CMK (cell line): ENCODE measurements at regions not wholly inside any gene's neighbourhood (a gene's known extent, or its start where the extent isn't known, plus 50 kb on each side); places are given as distances from the start of the nearest gene placed in this dataset.
"Not testable (repeated sequence)": the region's sequence is repeated elsewhere in the genome, so short reads cannot be mapped to it uniquely, and the experiment has no call there.

ENCODE experiments used
- DNase-seq: peaks from one replicate; pipeline ENCODE4 v3.0.0-alpha.2; 2010; ENCODE audit warnings: low read depth

DNA sequence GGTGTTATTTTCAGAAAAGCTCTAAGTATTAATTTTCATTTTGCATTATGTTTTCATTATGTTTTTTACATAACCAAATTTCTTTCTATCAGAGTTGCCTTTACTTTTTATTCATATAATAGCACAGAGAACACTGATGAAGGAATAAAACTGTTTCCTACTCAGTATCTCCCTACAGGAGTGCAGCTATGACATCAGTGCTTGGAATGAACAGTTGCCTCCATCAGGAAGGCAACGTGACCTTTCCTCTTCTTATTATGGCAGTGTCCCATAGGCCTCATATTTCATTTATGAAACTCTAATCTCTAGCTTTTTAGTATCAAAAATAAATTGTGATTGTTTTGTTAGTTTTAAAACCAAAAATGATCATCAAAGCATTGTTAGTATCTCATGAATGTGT, 712.8 kb downstream of the CD109 start:
- no peak for DNase-seq

DNA sequence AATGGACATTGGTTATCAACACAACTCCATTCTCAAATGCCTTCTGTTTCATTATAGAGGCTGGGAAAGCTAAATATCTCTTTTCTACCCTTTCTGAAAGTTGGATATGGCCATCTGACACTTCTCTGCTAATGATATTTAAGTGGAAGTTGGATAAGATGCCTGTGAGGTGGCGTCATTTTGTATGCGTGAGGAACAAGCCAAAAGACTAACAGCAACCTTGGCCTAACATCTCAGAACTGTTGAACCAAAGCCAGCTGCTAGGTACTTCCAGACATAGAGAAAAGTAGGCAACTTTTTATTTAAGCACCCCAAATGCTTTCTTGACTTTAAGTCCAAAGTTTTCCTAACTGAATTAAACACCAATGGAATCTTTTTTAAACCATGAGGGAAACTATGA, 708.4 kb downstream of the CD109 start:
- no peak for DNase-seq

DNA sequence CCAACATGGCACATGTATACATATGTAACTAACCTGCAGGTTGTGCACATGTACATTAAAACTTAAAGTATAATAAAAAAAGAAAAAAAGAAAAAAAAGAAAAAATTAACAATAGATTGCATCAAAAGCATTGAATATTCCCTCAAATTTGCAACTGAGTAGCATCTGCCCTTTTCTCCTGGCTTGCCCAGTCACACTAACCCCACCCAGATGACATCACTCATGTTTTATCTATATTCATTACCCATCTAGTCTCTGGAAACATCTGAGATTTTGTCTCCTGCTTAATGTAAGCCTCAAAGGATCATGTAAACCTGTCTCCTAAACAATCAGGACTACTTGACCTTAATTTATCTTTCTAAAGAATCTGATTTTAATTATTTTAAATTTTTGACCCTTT, 706.8 kb downstream of the CD109 start:
- DNase-seq: no peak

DNA sequence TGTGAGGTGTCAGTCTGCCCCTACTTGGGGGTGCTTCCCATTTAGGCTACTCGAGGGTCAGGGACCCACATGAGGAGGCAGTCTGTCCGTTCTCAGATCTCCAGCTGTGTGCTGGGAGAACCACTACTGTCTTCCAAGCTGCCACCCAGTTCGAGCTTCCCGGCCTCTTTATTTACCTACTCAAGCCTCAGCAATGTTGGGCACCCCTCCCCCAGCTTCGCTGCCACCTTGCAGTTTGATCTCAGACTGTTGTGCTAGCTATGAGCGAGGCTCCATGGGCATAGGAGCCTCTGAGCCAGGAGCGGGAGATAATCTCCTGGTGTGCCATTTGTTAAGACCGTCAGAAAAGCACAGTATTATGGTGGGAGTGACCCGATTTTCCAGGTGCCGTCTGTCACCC, 682.4 kb downstream of the CD109 start:
- not testable (repeated sequence) for DNase-seq

DNA sequence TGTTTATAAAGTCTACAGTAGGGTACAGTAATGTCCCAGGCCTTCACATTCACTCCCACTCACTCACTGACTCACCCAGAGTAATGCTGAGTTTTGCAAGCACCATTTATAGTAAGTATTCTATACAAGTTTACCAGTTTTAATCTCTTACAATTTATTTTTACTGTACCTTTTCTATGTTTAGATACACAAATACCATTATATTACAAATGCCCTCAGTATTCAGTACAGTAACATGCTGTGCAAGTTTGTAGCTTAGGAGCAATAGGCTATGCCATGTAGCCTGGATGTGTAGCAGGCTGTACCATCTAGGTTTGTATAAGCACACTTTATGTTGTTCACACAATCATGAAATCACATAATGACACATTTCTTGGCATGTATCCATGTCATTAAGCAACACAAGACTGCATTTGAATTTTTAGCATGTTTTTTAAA, 673.6 kb downstream of the CD109 start:
- no peak for DNase-seq

DNA sequence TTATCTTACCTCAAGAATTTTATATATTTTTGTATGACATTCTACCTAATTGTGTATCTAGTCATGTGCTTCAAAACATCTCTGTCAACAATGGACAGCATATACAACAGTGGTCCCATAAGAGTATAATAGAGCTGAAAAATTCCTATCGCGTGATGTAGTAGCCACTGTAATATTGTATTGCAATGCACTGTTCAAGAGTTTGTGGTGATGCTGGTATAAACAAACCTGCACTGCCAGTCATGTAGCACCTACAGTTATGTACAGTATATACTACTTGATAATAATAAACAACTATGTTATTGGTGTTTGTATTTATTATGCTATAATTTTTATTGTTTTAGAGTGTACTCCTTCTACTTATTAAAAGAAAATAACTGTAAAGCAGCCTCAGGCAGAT, 672.7 kb downstream of the CD109 start:
- DNase-seq: no peak

DNA sequence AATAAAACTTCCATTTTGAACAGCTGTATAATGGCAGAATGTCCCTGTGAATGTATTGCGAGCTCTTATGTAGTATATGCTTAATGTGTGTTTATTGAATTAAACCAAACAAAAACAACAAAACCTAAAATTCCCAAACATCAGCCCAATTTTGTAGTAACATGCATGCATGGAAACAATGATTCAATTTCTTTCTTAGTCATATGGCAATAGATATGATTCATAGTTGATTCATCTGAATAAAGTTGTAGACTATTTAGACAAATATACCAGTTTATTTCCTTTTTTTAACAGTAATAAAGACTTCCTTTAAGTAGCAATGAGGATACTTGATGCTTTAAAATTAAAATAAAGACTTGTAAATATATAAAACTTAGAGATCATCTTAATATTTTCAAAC, 670.6 kb downstream of the CD109 start:
- no peak for DNase-seq

DNA sequence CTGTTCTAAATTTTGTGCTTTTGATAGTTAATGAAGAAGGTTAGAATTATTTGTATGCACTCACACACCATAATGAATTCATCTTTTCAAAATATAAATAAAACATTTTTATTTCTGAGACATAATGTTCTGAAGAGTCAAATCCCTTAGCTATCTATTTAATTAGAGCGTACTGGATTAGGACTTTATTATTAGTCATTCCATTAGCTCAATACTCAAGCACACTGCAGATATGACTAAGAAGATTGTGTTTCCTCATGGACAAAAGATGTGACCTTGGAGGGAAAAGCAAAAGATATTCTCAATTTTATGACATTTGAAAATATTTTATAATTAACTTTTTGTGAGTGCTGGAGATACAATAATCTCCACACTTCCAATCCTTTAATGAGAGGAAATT, 666.4 kb downstream of the CD109 start:
- DNase-seq: no peak

DNA sequence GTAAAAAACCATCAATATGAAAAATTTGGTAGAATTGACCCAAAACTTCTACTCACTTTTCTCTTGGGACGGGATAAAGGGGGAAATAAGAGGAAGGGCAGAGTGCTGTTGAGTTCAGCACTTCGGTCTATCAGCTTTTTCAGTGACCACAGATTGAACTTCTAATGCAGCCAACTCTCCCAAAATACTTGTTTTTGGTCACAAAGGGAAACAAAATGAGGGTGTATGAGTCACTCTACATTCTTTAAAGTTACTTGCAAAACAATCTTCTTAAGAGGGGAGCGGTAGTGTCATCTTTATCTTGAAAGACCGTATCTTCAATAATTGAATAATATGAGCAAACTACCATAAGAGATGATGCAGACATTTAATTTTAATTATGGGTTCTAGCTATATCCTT, 661.3 kb downstream of the CD109 start:
- no peak for DNase-seq

DNA sequence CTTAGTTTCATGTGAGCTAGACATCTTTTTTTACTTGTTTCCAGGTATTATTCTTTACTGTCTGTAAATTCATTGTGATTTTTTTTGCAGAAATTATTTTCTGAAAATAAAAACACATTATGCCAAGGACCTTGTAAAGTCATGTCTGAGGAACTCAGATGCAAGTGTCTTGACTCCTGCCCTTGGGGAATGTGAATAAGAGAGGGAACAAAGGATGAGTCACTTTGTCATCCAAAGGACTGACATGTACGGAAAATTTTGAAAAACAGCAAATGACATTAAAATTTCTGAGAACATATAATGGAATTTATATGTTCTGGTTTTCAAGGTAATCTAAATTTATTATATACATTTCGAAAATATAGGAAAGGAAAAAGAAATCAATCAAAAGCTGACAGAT, 660.4 kb downstream of the CD109 start:
- no peak for DNase-seq

DNA sequence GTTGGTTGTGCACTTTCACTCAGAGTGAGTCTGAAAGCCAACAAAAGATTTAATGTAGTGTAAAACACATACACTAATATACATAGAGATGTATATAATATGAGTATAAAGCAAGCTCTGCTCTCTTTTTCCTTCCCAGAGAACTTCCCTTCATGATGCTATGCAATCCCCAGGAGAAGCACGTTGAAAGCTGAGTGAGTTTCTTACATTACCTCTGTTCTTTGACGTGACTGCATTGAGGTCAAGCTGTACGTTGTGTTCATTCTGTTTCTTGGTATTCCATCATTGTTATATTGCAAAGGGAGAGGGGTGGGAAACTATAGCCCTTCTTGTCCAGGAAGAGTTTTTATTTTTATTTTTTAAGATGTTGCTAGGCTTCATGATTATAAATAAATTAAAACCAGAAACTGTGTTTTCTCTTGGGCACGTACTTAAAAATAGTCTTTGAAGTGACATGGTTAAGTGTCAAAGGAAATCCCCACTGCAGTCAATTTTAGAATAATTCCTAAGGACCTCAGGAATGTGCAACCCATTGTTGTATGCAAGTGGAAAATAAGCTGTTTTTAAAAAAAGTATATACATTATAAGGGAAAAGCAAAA, 651.0 kb downstream of the CD109 start:
- no peak for DNase-seq

DNA sequence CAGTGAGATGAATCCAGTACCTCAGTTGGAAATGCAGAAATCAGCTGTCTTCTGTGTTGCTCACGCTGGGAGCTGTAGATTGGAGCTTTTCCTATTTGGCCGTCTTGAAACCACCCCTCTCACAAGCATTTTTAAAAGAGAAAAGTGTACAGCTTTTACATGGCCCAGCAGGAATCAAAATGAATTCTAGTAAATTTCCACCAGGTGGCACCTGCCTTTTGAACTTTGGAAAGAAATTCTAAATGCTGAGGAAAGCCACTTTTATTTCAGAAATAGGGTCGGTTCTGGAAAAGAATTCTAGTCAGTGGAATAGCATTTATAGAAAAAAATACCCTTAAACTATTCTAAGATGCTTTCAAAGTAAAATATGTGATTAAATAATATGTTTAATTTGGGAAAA, 647.8 kb downstream of the CD109 start:
- no peak for DNase-seq

DNA sequence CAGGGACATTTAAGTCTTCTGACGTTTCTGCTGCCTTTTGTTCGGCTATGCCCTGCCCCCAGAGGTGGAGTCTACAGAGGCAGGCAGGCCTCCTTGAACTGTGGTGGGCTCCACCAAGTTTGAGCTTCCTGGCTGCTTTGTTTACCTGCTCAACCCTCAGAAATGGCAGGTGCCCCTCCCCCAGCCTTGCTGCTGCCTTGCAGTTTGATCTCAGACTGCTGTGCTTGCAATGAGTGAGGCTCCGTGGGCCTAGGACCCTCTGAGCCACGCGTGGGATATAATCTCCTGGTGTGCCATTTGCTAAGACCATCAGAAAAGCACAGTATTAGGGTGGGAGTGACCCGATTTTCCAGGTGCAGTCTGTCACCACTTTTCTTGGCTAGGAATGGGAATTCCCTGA, 647.3 kb downstream of the CD109 start:
- DNase-seq: not testable (repeated sequence)

DNA sequence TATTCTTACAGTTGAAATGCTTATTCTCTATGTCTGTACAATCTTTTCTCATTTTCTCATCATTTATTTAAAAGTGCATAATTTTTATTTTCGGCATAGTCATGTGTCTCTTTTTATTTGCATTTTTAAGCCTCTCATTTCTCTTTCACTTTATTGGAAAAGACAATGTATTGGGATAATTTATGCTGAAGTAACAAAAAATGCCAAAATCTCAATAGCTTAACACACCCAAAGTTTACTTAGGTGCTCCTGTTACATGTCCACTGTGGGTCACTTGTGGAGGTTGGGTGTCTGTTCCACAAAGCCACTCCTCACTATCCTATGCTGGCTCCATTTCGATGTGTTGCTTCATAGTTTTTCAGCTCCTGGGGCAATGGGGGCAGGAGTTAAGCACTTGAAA, 638.7 kb downstream of the CD109 start:
- no peak for DNase-seq

DNA sequence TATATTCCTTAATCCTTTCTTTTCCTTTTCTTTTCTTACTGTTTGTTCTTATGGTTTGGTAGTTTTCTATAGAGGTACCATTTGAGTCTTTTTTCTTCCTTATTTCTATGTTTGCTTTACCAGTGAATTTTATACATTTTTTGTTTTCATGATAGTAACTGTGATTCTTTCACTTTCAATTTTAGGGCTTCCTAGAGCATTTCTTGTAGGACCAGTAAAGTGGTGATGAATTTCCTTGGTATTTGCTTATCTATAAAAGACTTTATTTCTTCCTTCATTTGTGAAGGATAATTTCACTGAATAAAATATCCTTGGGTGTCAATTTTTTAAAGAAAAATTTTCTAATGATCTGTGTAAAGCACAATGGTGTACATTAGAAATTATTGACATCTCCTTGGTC, 637.4 kb downstream of the CD109 start:
- no peak for DNase-seq

DNA sequence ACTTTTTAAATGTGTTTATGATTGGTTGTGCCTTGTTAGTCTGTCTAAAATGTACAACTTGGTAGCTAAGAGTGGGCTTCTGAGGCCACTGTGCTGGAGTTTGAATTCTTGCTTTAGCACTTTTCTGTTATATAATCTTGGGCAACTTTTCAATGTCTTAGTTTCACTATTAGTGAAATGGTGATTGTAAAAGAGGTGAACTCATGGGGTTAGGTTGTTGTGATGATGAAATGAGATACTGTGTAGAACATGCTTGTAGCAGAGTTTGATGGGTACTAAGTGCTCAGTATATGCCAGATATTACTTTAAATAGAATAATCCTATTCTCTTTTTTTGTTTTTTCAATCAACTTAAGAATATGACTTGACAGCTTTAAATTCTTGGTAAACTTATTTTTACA, 624.7 kb downstream of the CD109 start:
- no peak for DNase-seq

DNA sequence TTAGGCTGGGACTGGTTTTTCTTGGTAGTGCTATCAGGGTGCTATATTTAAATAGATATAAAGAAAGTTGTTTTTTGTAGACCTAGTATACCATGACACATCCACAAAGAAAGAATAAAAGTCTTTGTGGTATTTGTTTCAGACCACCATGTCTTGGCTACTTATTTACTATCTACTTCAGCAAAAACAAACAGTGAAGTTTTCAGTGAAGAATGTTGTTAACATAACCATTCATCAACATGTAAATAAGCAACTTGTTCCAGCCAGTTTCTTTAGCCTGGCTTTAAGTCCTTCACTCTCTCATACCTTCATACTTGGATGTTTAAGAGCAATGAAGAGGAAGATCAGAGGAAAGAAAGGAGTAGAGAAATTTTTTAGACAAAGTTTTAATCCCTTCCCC, 624.1 kb downstream of the CD109 start:
- no peak for DNase-seq

DNA sequence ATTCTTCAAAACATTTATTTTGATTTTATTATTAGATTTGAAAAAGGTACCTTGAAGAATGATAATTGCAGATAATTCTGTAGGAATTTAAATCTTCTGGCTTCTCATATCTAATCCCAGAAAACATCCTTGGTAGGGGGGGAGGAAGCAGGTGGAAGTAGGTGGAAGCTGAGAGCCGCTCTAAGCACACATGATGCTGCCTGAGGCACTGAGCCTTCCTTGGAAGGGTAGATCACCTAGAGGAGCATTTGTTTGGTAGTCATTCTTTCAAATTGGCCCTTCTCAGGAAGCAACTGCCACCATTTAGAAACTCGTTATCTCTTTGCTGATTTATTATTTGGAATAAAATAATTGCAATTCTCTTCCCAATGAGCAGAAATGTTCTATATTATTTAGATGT, 623.3 kb downstream of the CD109 start:
- DNase-seq: no peak

DNA sequence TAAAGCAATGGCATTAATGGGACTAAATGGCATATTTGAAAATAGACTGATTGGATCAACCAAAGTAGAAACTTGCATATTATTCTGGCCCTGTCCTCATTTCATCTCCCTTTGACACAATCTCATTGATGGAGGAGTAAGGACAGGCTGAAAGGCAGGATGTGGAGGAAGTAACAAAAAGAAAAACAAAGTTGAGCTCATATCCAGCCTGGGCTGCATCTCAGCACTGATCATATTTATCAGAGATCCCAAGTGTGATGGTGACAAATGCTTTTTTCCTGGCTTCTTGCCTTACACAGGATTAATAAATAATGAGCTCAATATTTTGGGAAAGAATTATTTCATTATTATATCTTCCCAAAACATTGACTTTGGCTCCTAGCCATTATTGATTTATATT, 622.7 kb downstream of the CD109 start:
- DNase-seq: no peak

DNA sequence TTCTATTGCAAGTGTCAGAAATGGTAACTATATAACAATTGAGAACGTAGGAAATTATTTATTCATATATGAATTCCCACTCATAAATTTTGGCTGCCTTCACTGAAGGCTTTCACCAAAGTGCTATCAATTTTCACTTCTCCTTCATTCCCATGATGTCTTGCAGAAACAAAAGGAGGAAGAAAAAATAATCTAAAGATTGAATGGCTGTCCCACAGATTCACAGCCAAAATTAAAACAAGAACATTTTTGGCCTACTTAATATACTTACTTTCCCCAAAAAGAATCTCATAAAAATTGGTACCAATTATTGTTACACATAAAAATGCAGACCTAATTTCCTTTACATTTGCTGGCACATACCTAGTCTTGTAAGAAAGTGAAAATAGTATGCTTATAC, 616.1 kb downstream of the CD109 start:
- no peak for DNase-seq

DNA sequence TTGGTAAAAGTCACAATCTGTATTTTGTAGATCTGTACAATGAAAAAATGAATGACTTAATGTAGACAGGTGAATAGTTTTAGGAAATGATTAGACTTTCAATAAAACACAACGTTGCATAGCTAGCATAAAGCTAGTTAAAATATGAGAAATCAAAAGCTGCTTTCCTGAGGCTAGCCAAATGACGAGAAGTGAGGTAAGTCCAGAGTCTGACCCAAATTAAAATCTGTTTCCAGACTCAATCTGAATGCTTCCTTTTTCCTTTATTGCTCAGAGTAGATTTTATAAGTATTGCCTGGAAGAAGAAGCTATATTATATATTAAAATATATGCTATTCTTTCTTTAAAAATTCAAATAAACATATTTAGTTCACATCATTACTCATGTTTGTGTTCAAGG, 615.4 kb downstream of the CD109 start:
- DNase-seq: no peak

DNA sequence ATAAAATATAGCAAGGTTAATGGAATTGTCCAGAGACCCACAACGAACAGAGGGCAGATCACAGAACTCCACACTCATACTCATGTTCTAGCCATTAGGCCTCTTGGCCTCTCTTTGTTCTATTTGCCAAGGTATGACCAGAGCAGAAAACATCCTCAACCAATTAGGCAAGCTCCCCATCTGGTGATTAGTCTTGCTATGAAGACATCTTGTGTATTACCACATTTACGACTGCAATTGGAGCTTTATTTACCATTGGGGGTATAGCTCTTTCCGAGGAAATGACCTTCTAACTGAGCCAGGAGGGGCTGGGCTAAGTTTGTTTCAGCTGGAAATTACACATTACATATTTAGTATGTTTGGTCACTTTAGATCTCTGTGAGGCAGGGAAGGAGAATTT, 593.9 kb downstream of the CD109 start:
- no peak for DNase-seq

DNA sequence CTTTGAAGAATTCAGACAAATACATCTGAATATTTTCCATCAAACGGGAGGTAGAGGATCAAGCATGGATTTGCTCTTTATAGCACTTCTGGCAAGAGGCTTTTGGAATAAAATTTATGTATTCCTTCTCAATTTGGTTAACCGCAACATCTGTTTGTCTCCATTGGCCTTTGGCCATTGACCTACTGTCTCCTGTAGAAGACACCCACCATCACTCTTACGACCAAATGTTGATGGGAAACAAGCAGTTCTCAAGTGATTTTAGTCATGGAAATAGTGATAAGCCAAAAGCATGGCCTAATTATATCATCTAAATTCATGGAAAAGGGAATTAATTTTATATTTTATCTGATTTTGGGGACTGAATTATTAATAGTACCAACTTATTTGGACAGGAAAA, 591.9 kb downstream of the CD109 start:
- no peak for DNase-seq

DNA sequence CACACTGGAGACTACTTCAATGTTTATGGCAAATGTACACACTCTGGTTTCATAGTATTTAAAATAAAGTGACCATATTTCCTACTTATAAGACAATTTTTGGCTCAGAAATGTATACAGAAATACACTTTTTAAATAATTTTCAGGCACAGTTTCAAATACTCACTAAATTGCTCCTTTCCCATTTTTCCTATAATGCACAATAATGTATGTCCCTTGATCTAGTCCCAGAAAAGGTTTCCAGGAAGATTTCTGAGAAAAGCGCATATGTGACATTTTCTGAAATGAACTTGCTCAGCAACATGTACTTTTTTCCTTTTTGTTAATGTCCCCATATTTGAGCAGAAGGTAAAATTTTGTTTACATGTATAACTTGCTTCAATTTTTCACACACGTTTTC, 591.4 kb downstream of the CD109 start:
- DNase-seq: no peak

DNA sequence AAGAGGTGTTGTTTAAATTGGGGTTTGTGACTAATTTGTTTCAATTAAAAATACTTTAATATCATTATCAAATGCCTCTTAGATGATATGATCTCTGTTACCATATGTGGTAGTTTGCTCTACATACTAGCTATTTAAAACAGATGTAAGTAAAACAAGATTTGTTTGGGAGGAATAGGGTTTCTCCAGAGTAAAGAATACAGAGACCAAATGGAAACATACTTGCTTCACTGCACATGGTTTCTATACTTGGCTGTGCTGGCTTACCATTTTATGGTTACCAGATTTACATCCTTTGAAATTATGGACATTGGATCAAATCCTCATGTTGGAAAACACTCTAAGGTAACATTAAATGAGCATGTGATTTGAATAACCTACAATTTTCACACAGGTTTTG, 588.3 kb downstream of the CD109 start:
- DNase-seq: no peak
